ENCODE measurements at regions not wholly inside any gene's neighbourhood (a gene's known extent, or its start where the extent isn't known, plus 50 kb on each side); places are given as distances from the start of the nearest gene placed in this dataset.

DNA sequence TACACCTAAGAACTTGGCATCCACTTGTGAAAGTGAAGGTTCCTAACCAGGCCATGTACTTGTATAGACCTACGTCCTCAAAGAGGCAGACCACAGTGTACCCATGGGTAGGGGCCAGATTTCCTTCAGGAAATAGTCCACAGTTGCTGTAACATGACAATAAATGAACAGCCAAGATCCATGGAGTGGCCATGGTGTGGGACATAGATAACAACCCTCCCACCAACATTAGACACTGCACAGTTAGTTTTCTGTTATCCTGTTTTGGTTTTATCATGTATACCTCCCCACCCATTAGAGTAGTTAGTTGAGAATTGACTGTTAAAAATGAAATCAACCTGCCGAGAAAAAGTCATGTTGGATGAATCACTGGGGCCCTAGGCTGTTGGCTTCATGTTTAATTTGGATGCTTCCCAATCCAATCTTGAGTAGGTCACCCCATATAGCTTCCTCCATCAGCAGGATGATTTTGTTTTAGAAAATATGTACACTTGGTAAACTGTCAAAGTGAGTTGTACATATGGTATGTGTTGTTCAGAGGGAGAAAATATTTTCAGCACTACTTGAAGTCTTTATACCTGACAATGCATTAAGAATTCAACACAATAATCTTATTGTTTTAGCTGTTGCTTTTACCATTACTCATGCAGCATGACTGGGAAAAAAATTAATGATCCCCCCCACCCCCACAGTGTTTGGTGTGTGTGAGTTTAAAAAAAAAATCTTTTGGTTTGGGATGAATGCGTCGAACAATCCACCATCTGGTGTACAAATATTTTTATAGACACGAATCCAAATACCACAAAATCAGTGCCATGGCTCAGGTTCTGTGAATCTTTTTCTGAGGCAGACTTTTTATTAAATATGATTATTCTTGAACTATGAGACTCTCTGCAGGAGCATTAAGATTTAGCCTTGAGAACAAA lies 88.3 kb upstream of the ARHGAP29 start:
- no peak for DNase-seq

DNA sequence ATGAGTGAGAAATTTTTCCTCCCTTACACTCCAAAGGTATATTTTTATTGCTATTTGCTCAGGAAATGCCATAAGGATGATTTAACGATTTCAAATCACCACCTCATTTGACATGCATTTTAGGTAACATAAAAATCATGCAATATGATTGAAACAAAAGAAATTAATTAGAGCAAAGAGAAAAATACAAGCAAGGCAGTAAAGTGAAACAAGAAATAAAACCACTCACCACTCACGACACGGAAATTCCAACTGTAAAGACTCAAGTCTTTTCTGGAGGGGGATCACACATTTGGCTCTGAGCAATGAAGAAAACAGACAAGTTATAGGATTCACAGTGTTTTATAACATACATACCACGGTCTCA lies 86.8 kb upstream of the ARHGAP29 start:
- no peak for DNase-seq

DNA sequence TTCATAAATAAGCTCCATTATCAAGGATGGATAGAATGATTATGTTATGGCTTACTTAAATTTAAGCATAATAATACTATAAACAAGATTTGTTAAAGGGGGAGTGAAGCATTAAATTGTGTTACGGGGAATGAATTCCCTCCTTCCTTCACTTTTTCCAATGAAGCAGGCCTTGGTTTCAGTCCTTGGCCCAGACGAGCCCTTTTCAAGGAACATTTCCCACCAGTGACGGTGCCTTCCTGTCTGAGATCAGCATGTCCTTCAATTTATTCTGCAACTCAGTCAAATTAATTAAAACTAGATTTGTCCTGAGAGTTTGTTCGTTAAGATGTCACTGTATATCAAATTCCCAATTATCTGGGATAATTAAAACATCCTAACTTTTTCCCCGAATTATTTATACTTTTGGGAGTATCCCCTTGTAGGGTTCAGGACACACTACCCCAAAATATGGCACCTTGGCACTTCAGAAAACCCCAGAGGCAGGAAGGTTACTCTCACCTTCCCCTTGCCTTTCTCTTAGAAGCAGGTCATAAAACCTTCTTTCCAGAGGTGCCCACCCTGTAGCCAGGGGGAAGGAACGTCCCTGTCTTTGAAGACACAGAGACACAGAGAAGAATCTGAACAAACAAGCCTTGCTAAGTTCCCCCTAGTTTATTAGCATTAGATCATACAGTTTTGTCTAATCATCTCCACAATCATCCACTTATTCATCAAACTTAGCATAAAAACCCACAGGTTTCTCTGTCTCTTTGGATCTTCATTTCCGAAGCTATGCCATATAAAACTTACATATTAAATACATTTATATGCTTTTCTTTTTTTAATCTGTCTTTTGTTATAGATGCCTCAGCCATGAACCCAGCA lies 86.2 kb upstream of the ARHGAP29 start:
- DNase-seq, result no peak

DNA sequence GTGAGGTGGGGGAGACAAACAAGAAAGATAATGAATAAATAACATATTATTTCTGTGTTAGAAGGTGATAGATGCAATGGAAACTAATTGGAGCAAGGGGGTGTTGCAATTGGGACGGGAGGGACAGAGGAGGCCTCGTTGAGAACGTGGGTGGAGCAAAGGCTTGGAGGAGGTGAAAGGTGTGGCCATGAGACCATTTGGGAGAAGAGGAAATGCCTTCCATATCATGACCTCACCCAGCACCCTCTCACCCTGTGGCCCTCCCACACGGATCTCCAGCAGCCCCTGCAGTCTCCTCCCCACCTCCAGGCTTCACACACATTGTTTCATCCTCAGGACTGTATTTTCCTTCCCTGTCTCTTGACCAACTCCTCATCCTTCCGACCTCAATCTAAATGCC lies 85.3 kb upstream of the ARHGAP29 start:
- no peak for DNase-seq

DNA sequence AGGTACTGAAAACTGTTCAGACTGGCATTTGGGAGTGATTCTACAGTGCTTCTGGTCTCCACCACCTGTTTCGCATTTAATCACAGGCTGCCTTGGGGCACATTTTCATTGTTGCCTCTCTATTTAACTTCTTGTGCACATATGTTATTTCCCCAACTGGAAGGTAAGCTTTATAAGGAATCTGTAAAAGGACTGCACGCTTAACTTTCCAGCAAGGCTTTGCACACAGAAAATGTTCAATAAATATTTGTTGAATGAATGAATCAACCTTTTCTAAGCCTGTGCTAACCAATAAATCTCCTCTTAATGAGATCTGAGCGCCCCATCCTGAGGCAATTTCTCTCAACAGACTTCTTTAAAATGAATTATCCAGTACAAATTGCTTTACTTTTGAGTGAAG lies 84.3 kb upstream of the ARHGAP29 start:
- DNase-seq, result peak; percentile 65

DNA sequence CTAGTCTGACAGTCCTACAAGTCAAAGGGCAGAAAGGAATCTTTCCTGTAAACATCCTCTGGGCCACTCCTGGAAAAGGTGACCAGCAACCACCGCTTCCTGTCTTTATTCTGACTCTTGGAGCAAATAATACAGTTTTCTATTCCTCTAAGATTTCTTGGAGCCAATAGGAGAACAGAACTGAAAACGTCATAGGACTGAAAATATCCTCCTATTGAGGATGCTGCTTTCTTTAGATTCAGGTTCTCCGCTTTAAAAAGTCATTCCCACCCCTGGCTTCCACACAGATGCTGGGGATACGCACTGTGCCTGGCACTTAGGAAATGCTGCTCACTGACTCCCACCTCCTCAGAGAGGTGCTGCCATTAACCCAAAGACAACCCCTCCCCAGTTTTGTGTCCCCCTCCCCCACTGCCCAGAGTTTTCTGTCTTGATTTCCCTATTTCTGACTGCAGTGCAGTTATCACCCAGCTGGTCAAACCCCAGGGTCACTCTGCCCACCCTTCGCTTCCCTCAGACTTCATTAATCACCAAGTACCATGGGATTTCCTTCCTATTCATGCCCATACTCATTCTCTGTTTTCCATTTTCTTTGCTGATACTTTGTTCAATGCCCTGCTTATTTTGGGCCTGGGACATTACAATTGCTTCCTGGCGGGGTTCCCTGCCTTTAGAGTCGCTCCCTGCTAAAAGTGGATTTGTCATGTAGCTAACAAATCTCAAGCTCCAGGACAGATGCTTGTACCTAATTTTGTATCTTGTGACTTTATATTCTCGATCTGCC lies 82.1 kb upstream of the ARHGAP29 start:
- DNase-seq, result no peak

DNA sequence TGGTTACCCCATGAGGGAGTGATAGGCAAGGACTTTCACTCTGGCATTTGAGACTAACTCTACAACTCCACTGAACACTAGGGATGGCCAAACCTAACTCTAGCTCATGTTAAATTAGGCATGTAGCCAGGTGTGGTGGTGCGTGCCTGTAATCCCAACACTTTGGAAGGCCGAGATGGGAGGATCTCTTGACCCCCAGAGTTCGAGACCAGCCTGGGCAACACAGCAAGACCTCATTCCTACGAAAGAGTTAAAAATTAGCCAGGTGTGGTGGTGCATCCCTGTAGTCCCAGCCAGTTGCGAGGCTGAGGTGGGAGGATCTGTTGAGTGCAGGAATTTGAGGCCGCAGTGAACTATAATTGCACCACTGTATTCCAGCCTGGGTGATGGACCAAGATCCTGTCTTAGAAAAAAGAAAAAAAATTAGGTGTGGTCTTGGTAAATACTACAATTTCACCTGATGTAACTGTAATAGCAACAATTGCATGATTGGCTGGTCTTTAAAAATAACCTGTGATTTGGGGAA lies 81.2 kb upstream of the ARHGAP29 start:
- no peak for DNase-seq

DNA sequence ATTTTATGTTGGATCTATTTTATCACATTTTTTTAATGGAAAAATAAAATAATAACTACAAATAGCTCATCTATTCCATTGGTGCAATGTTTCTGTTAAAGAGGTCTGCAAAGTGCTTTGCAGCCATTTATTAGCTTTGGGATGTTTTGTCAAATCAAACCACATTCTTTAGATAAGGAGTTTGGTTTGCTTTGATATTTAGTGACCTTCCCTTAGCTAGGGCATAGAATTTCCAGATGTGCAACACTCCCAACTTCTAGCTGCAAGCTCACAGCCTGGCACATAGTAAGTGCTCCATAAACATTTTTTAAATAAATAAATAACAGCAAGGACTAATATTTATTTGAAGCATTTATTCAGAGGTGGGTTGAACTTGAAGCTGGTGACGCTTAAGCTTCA lies 80.4 kb upstream of the ARHGAP29 start:
- no peak for DNase-seq

DNA sequence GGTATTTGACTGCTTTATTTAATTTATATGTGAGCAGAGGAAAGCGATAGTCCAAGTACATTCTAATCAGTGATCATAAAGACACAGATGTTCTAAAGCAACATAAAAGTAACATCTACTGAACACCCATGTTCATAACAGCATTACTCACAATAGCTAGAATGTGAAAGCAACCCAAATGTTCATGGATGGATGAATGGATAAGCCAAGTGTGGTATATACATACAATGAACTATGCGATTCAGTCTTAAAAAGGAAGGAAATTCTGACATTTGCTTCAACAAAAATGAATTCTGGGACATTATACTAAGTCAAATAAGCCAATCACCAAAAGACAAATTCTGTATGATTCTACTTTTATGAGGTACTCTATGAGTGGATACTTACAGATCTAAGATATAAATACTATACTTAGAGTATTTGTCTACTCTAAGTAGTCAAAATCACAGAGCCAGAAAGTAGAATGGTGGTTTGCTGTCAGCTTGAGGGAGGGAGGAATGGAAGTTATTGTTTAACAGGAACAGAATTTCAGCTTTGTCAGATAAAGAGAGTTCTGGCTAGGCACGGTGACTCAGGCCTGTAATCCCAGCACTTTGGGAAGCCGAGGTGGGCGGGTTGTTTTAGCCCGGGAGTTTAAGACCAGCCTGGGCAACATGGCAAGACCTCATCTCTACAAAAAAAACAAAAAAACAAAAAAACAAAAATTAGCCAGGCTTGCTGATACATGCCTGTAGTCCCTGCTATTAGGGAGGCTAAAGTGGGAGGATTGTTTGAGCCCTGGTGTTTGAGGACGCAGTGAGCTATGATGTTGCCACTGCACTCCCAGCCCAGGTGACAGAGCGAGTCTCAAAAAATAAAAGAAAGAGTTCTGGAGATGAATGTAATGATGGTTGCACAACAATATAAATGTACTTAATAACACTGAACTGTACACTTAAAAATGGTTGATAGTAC lies 79.7 kb upstream of the ARHGAP29 start:
- no peak for DNase-seq

DNA sequence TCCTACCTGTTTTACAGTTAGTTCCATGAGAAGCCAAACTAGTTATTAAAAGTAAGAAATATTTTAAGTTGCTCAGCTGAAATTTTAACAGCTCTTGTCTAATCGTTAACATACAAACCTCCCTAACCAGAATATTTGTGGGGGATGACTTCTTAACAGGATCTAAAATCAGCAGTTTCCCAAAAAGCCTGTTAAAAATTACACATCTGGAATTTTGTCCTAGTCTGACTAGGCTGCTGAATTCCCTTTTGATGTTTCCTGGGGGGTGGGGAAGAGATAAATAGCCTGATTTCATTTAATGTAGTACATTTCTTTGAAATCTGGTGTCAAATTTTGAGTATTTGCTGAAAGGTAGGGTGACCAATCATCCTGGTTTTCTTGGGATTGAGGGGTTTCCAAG lies 78.8 kb upstream of the ARHGAP29 start:
- no peak for DNase-seq

DNA sequence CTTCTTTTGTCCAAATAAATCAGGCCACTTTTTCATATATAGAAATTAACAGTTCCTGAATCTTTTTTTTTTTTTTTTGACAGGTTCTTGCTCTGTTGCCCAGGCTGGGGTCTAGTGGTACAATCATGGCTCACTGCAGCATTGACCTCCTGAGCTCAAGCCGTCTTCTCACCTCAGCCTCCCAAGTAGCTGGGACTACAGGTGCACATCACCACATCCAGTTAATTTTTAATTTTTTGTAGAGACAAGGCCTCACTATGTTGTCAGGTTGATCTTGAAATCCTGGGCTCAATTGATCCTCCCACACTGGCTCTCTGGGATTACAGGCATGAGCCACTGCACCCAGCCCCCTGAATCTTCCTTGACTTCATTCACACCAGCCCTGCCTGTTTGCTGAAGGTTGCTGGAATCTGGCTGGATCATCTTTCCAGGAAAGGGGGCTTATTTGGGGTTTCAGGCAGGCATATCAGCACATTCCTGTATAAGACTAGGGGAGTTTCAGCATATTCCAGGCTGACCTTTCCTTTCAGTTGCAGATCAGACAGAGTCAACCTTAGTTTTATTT lies 78.2 kb upstream of the ARHGAP29 start:
- no peak for DNase-seq

DNA sequence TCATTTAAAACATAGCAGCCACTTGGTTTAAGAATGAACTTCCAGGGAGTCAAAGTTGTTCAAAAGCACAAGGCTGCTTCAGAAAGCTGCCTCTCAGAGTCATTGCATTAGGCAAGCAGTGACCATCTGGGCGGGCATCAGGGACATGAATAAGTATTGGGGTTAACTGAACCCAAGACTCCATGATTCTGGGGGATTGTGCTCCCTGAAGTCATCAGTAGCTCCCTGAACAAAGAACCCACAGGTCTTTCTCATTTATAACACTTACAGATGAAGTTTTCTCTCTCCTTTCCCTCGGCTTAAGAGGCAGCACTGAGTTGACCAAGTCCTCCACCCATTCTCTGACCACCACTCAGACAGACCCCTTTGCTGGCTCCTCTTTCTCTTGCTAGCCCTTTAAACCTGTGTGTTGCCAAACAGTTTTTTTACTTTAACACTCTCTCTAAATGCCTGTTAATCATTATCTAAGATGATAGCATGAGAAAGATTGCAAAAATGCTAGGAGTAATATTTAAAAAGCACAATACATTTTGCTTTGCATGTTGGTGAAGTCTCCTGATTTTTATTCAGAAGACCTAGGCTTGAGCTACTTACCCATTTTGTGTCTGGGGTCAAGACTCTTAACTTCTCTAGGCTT lies 77.0 kb upstream of the ARHGAP29 start:
- DNase-seq, result no peak

DNA sequence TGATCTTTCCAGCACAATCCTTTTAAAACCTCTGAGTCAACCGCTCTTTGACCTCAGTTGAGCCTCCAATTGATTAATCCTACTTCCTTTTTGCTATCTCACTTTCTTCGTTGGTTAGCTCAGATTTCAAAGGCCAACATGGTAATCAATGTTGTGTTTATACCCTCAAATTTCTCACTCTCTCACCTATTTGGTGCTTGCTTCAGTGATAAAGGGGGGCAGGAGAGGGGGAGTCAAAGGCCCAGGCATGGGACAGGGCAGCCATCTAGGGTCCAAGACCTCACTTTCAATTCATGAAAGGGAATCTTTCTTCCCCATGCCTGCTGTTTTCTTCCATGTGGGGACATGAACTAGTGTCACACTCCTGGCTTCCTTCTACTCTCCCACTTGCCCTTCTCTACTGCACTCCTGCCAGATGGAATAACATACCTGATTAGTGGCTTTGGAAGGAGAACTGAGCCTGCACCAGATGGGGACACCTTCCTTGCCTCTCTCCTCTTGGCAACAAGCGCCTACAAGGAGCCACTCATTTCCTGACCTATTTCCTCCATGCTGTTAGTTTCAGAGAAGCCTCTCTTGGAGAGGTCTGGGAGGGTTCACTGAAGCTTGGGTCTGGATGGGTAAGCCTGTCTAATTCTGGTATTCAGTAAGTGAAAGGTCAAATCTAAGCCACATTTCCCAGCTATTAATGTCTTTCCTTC lies 73.3 kb upstream of the ARHGAP29 start:
- DNase-seq, result no peak

DNA sequence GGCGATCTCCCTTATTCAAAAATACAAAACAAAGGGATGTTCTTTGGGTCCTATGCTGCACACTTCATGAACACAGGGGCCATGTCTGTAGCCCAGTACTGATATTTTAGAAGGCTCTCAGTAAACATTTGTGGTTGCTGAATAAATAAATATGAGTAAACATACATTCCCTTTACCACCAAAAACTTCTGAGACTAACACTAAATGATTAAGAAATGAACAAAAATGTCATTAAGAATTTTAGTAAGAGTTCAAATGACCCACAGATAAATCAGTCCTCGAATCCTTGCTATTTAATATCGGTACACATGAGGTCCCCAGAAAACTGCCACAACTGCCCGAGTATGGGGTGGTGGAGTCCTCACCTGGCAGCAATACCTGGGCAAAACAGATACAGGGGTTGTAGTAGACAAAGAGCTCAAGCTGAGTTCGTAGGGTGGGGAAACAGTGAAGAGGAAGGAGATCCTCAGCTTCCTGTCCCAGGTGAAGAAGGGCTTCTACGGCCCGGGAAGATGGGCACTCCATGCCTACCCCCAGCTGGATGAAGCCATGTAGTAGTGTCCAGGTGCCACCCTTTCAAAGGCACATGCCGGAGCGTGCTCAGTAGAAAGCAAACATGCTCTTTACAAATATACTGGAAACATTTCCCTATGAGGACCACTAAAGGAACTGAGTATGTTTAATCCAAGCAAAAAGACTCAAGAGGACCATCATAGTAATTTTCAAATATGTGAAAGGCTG lies 72.6 kb upstream of the ARHGAP29 start:
- DNase-seq, result no peak

DNA sequence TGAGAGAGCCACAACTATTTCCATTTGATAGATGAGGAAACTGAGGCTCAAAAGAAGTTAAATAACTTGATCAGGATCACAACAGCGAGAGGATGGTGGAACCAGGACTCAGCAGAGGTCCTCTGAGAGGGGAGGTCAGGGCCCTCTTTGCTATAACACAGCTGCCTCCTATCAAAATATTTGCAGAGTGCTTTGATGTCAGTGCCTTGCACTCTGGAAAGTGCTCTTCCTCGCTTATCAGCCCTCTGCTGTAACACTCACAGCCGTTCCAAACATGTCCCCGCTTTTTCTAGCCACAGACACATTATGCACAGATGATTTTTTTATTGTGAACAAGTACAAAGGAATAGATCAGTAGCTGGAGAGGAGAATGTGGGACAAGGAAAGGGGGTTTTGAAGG lies 71.8 kb upstream of the ARHGAP29 start:
- no peak for DNase-seq

DNA sequence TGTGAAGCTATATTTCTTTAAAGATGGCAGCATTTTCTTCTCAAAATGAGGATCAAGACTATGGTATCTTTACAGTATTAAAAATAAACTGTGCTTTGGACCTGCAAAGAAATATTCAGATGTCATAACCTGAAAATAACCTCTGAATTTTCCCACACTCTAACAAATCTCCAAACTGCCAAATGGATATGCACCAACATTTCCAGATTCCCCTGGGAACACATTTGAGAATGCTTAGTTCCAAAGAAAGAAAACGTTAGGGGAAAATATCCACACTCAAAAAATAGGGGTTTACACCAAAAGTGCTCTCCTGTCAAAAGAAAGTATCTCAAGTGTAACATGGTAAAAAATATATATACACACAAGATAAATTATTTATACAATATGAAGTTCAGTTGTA lies 69.1 kb upstream of the ARHGAP29 start:
- no peak for DNase-seq

DNA sequence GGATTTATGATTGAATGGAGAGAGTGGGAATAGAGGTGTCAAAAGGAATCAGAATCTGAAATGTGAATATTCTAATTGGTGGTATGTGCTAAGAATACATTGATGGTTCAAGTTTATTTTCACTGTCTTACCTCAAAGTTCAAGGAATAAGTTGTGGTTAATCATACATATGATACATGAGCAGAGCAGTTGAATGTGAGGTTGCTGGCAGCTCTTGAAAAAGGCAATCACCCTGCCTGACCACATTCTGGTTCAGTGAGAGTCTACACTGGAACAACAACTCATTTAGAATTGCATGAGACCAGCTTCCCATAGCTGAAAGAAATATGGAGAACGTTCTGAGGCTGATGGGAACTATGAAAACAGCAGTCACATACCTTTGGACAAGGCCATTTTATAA lies 68.3 kb upstream of the ARHGAP29 start:
- no peak for DNase-seq

DNA sequence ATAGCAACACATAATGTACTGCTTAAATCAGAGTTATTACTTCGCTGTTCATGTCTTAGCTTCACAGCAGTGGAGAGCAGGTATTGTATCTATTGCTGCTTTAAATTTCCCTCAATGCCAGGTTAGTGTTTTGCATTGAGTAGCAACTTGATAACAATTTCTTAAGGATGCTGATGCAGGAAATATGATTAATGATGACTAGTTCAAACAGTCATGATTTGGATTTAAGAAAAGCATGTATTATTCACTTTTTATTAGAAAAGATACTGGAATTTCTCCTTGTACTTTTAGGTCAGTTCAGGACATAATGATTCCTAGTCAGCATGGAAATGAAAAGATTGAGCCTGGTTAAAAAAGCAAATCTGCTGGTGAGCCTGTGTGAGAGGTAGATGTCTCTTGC lies 67.2 kb upstream of the ARHGAP29 start:
- no peak for DNase-seq

DNA sequence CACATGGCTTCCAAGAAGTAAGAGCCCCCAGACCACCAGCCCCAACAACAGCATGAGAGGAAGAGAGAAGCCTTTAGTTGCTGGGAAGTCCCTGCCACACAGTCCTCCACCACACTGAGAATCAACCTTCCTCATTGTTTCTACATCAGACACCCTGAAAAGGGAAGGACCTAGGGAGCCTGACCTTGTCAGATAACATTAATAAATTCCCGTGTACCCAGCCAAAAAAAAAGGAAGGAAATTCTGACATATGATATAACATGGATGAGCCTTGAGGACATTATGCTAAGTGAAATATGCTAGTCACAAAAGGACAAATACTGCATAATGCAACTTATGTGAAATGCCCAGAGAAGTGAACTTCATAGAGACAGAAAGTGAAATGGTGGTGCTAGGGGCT lies 65.6 kb upstream of the ARHGAP29 start:
- no peak for DNase-seq

DNA sequence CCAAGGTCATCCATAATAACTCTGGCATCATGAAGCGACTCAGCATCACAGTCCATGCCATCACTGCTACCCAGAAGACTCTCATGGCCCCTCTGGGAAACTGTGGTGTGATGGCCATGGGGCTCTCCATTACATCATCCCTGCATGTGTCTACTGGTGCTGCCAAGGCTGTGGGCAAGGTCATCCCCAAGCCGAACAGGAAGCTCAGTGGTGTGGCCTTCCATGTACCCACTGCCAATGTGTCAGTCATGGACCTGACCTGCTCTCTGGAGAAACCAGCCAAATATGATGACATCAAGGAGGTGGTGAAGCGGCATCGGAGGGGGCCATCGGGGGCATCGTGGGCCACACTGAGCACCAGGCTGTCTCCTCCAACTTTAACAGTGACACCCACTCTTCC lies 65.1 kb upstream of the ARHGAP29 start:
- DNase-seq, result no peak

Data from DMS153 (cell line).